ENCODE measurements at regions not wholly inside any gene's neighbourhood (a gene's known extent, or its start where the extent isn't known, plus 50 kb on each side); places are given as distances from the start of the nearest gene placed in this dataset.

DNA sequence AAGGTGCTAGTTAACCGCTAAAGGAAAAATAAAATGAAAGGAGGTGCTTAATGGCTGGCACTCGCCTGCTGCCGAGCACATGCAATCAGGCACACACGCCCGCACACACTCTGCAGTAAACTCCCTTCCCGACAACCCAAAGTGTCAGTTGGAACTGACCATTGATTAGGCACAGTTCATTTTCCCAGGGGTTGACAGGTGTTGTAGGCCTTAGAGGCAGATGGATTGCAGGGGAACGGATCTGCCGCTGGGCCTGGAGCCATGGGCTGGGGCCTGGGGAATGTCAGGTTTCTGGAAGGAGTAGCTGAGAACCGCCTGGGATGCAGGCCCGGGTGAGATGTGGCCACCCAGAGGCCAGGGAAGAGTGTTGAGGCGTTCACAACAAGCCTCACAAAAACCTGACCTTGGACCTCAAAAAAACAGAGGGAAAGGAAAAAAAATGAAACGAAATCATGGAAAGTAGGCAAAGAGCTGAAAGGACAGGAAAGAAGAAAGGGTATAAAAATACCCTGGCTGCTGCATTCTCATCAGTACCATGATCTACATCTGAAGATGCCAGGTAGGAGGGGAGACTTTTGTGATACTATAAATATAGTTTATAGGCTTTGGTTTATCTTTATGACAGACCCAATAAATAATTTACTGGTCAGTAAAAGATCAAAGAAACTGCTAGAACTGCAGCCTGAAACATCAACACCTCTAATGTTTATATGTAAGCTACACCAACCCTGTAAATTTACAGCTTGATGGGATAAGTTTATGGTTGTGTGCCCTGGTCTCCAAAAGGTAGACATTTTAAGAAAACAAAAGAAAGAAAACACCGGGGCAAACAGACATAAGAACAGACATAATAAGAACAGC, 313.4 kb downstream of the BUD13 start:
- Histone ChIP-seq H3K36me3 (no peaks in the 10 kb centered on the region), H3K4me1 (no peaks in the 10 kb centered on the region), H3K9me3 (no peaks in the 10 kb centered on the region), H3K27me3 (no peaks in the 10 kb centered on the region), H3K4me3 (no peak overlapping the region), H3K27ac (no peak overlapping the region)
- DNase-seq (peak in 1 of 2 donors; percentile 27), ATAC-seq (ENCODE audit: low FRiP score in 2 of 2) (no peak)
- TF ChIP-seq EP300 (IDR thresholded peaks at IDR 0.05) (no peak), POLR2AphosphoS5 (IDR thresholded peaks at IDR 0.05) (no peak), POLR2A (IDR thresholded peaks at IDR 0.05) (no peak)
- TF ChIP-seq, protein P1, sequence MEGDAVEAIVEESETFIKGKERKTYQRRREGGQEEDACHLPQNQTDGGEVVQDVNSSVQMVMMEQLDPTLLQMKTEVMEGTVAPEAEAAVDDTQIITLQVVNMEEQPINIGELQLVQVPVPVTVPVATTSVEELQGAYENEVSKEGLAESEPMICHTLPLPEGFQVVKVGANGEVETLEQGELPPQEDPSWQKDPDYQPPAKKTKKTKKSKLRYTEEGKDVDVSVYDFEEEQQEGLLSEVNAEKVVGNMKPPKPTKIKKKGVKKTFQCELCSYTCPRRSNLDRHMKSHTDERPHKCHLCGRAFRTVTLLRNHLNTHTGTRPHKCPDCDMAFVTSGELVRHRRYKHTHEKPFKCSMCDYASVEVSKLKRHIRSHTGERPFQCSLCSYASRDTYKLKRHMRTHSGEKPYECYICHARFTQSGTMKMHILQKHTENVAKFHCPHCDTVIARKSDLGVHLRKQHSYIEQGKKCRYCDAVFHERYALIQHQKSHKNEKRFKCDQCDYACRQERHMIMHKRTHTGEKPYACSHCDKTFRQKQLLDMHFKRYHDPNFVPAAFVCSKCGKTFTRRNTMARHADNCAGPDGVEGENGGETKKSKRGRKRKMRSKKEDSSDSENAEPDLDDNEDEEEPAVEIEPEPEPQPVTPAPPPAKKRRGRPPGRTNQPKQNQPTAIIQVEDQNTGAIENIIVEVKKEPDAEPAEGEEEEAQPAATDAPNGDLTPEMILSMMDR (IDR thresholded peaks at IDR 0.05), result no peak
- WGBS, 2 donors, result 71 to 76% methylated on average over 11 to 13 of the region's 13 CpGs

- no peaks in the 10 kb centered on the region for H3K4me1 ChIP-seq
- H3K9me3 ChIP-seq, result no peaks in the 10 kb centered on the region
- H3K4me3 ChIP-seq, result no peak overlapping the region
- ATAC-seq (ENCODE audit: low FRiP score in 2 of 2) (no peak), DNase-seq (no peak)
- 74 to 86% methylated on average over 4 of the region's 4 CpGs for WGBS, 2 donors
- TF ChIP-seq POLR2AphosphoS5 (IDR thresholded peaks at IDR 0.05), result no peak
- TF ChIP-seq EP300 (IDR thresholded peaks at IDR 0.05), result no peak
- TF ChIP-seq, protein P1 (IDR thresholded peaks at IDR 0.05), result no peak
- TF ChIP-seq POLR2A (IDR thresholded peaks at IDR 0.05), result no peak
- no peak overlapping the region for H3K27ac ChIP-seq
- no peaks in the 10 kb centered on the region for H3K27me3 ChIP-seq
- no peaks in the 10 kb centered on the region for H3K36me3 ChIP-seq
Observed at GRCh38 chr11:116458546-116458945, 314.2 kb downstream of the BUD13 start.

DNA sequence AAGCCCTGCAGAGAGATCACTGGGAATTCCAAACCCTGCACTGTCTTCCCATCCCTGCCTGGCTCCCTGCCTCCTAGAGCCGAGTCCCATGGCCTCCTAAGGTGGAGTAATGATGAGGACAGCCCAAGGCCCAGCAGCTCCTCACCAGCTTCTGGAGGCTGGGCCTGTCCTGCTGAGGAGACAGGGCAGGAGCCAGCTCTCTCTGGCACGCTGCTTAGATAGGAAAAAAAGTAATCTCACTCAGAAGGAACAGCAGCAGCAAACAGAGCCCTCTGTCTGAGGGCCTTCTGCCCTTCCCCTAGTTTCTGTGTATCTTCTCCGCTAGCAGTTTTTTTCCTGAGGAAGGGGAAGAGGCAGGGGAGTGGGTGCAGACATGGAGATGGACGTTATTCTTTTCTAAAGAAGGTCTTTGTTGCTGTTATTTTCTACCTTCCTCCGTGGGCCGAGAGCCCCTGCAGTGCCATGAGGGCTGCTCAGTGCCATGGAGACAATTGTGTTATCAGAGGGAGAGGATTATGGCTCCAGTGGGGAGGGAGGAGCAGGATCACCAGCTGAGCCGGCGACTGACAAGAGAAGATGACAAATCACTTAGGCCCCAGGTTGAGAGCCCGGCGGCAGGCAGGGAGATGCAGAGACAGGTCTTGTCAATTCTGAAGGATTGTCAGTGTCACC, 315.3 kb downstream of the BUD13 start:
- H3K36me3 ChIP-seq, result no peaks in the 10 kb centered on the region
- 78 to 85% methylated on average over 10 of the region's 10 CpGs for WGBS, 2 donors
- ATAC-seq (ENCODE audit: low FRiP score in 2 of 2), result no peak
- H3K27ac ChIP-seq, result no peak overlapping the region
- H3K27me3 ChIP-seq, result no peaks in the 10 kb centered on the region
- no peaks in the 10 kb centered on the region for H3K4me1 ChIP-seq
- H3K9me3 ChIP-seq, result no peaks in the 10 kb centered on the region
- no peak for TF ChIP-seq POLR2A (IDR thresholded peaks at IDR 0.05)
- TF ChIP-seq, protein P1 (IDR thresholded peaks at IDR 0.05), result no peak
- TF ChIP-seq POLR2AphosphoS5 (IDR thresholded peaks at IDR 0.05), result no peak
- TF ChIP-seq EP300 (IDR thresholded peaks at IDR 0.05), result no peak
- DNase-seq, result no peak
- no peak overlapping the region for H3K4me3 ChIP-seq

GRCh38 chr11:116454951-116455350, 317.8 kb downstream of the BUD13 start:
- Histone ChIP-seq H3K4me1 (no peaks in the 10 kb centered on the region), H3K4me3 (no peak overlapping the region), H3K9me3 (no peaks in the 10 kb centered on the region), H3K36me3 (no peaks in the 10 kb centered on the region), H3K27me3 (no peaks in the 10 kb centered on the region), H3K27ac (no peak overlapping the region)
- TF ChIP-seq EP300 (IDR thresholded peaks at IDR 0.05), result no peak
- TF ChIP-seq POLR2A (IDR thresholded peaks at IDR 0.05), result no peak
- TF ChIP-seq, protein P1 (IDR thresholded peaks at IDR 0.05), result no peak
- TF ChIP-seq POLR2AphosphoS5 (IDR thresholded peaks at IDR 0.05), result no peak
- DNase-seq (no peak), ATAC-seq (ENCODE audit: low FRiP score in 2 of 2) (no peak)
- whole genome bisulfite sequencing, 2 donors, result 74 to 77% methylated on average over 1 of the region's 1 CpG
